Ishikawa (cell line): ENCODE measurements at regions not wholly inside any gene's neighbourhood (a gene's known extent, or its start where the extent isn't known, plus 50 kb on each side); places are given as distances from the start of the nearest gene placed in this dataset.

ENCODE experiments used
- CEBPB ChIP-seq: IDR thresholded peaks from 2 replicates; pipeline ENCODE4 v1.6.1; 2012
- CREB1 ChIP-seq: IDR thresholded peaks from 2 replicates; pipeline ENCODE4 v1.6.1; 2012; ENCODE audit warnings: low read depth
- EGR1 ChIP-seq: IDR thresholded peaks from 2 replicates; pipeline ENCODE4 v1.6.1; 2012
- EP300 ChIP-seq: IDR thresholded peaks from 2 replicates; pipeline ENCODE4 v1.6.1; 2012; ENCODE audit warnings: borderline replicate concordance
- FOXM1 ChIP-seq: IDR thresholded peaks from 2 replicates; pipeline ENCODE4 v1.6.1; 2012; ENCODE audit warnings: low read depth, borderline replicate concordance
- NFIC ChIP-seq: IDR thresholded peaks from 2 replicates; pipeline ENCODE4 v1.6.1; 2012
- RAD21 ChIP-seq: IDR thresholded peaks from 2 replicates; pipeline ENCODE4 v1.6.1; 2012; ENCODE audit warnings: low read depth
- TAF1 ChIP-seq: IDR thresholded peaks from 2 replicates; pipeline ENCODE4 v1.6.1; 2012; ENCODE audit warnings: low read depth, mild to moderate bottlenecking
- TCF12 ChIP-seq: IDR thresholded peaks from 2 replicates; pipeline ENCODE4 v1.6.1; 2012; ENCODE audit warnings: low read depth
- TEAD4 ChIP-seq: IDR thresholded peaks from 2 replicates; pipeline ENCODE4 v1.6.1; 2012
- YY1 ChIP-seq: IDR thresholded peaks from 2 replicates; pipeline ENCODE4 v1.6.1; 2012; ENCODE audit warnings: low read depth
- ZBTB7A ChIP-seq: IDR thresholded peaks from 2 replicates; pipeline ENCODE4 v1.6.1; 2012; ENCODE audit warnings: low read depth
- TF ChIP-seq, protein P1 (sequence below): IDR thresholded peaks from 2 replicates; pipeline ENCODE4 v1.6.1; 2012
- TF ChIP-seq, protein P2 (sequence below): IDR thresholded peaks from 2 replicates; pipeline ENCODE4 v1.6.1; 2012
- TF ChIP-seq, protein P3 (sequence below): IDR thresholded peaks from 2 replicates; pipeline ENCODE4 v1.6.1; 2012; ENCODE audit warnings: low read depth, mild to moderate bottlenecking

DNA sequence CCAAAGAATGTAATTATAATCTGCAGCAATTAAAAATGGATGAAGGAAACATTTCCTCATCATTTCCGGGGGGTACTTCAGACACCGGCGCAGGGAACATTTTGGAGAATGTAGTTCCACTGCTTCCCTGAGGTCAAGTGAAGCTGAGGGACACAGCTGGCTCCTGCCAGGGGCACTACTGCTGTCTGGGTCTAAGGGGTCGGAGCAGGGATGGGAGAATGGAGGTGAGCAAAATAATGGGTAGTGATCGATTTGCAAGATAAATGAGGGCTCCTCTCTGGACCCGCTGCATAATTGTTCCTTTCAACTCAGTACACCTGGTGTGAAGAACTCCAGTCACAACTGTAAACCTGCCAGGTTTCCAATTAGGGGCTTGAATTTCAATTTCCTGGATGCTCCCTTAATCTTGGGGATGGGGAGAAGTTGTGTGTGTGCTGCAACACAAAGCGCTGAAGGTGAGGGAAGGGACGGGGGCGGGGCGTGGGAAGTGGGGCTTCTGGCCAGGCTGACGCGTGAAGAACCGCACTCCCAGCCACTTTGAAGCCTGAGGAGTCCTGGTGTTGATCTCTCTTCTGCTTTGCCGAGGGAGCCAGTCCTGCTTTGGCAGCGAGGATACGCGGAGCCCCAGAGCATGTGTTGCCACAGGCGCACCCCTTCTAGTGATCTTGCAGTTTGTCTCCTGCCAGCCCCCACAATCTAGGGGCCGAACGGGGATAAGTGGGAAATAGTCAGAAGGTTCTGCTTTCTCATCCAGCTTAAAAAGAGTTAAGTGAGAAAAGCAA is 57.9 kb upstream of the PCDH8 start:
- TF ChIP-seq TAF1 (no peak), EGR1 (no peak), CREB1 (no peak), TEAD4 (no peak), ZBTB7A (no peak)
- TF ChIP-seq, protein P1, sequence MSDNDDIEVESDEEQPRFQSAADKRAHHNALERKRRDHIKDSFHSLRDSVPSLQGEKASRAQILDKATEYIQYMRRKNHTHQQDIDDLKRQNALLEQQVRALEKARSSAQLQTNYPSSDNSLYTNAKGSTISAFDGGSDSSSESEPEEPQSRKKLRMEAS, result no peak
- TF ChIP-seq, protein P2, sequence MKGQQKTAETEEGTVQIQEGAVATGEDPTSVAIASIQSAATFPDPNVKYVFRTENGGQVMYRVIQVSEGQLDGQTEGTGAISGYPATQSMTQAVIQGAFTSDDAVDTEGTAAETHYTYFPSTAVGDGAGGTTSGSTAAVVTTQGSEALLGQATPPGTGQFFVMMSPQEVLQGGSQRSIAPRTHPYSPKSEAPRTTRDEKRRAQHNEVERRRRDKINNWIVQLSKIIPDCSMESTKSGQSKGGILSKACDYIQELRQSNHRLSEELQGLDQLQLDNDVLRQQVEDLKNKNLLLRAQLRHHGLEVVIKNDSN, result no peak

DNA sequence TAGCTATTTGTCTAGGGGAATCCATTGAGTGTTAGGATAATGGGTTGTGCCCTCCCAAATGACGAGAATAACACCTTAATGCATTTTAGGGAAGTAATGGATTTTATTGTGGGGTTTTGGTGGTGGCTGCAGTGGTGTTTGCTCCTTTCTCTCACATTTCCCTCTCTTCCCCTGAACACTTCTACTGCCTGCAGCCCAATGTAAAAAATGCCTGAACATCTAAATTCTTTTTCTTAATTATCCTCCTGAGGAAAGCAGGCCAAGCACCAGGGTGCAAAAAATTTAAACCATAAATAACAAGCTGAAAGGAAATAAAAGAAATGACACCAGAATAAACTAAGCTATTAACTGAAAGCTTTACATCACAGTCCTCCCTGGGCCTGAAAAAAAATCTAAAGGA is 57.3 kb upstream of the PCDH8 start:
- TF ChIP-seq, protein P2, result no peak
- TF ChIP-seq TAF1 (no peak), NFIC (no peak), FOXM1 (no peak), ZBTB7A (no peak), YY1 (no peak), TEAD4 (no peak), CEBPB (no peak), EGR1 (no peak), EP300 (no peak), RAD21 (no peak), CREB1 (no peak), TCF12 (no peak)
- TF ChIP-seq, protein P3, sequence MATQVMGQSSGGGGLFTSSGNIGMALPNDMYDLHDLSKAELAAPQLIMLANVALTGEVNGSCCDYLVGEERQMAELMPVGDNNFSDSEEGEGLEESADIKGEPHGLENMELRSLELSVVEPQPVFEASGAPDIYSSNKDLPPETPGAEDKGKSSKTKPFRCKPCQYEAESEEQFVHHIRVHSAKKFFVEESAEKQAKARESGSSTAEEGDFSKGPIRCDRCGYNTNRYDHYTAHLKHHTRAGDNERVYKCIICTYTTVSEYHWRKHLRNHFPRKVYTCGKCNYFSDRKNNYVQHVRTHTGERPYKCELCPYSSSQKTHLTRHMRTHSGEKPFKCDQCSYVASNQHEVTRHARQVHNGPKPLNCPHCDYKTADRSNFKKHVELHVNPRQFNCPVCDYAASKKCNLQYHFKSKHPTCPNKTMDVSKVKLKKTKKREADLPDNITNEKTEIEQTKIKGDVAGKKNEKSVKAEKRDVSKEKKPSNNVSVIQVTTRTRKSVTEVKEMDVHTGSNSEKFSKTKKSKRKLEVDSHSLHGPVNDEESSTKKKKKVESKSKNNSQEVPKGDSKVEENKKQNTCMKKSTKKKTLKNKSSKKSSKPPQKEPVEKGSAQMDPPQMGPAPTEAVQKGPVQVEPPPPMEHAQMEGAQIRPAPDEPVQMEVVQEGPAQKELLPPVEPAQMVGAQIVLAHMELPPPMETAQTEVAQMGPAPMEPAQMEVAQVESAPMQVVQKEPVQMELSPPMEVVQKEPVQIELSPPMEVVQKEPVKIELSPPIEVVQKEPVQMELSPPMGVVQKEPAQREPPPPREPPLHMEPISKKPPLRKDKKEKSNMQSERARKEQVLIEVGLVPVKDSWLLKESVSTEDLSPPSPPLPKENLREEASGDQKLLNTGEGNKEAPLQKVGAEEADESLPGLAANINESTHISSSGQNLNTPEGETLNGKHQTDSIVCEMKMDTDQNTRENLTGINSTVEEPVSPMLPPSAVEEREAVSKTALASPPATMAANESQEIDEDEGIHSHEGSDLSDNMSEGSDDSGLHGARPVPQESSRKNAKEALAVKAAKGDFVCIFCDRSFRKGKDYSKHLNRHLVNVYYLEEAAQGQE, result no peak
- TF ChIP-seq, protein P1, result no peak

DNA sequence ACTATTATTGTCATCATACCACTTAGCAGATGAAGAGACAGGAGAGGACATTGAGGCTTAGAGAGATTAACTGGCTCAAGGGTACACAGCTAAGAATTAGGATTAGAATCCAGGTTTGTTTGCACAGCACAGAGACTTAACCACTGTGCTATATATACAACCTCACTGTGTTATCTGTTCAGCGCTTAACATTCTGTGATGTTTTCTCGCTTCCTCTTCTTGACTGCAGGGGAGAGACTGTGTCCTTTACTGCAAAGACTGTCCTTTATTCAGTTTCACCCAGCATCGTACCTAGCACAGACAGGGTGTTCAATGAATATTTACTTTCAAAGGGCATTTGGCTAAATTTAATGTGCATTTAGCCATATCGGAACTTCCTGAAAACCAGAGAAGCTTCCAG is 54.9 kb upstream of the PCDH8 start:
- TF ChIP-seq CREB1 (no peak), YY1 (no peak), TAF1 (no peak), NFIC (no peak), FOXM1 (no peak)

DNA sequence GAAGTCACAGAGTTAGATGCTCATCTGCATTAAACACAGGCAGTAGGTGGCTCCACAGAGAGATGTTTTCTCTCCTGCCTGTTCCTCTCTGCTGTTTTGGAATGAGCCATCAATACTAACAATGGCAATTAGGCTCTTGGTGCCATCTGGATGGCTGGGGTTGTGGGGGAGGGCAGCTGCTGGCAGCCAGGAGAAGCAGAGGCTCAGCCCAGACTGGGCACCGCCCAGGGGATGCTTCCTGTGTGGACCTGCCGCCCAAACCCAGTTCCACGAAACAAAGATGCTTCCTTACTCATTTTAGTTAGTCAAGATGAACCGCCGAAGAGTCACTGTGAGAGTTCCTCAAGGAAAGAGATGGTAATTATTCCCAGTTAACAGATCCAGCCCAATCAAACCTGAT is 50.8 kb upstream of the PCDH8 start:
- TF ChIP-seq CREB1 (no peak), YY1 (no peak), NFIC (no peak), EP300 (no peak), FOXM1 (no peak), TAF1 (no peak), TCF12 (no peak), TEAD4 (no peak), ZBTB7A (no peak), EGR1 (no peak), RAD21 (no peak)
- TF ChIP-seq, protein P1, result no peak
- TF ChIP-seq, protein P2, result no peak
- TF ChIP-seq, protein P3, result no peak
